ENCODE measurements at regions not wholly inside any gene's neighbourhood (a gene's known extent, or its start where the extent isn't known, plus 50 kb on each side); places are given as distances from the start of the nearest gene placed in this dataset.

DNA sequence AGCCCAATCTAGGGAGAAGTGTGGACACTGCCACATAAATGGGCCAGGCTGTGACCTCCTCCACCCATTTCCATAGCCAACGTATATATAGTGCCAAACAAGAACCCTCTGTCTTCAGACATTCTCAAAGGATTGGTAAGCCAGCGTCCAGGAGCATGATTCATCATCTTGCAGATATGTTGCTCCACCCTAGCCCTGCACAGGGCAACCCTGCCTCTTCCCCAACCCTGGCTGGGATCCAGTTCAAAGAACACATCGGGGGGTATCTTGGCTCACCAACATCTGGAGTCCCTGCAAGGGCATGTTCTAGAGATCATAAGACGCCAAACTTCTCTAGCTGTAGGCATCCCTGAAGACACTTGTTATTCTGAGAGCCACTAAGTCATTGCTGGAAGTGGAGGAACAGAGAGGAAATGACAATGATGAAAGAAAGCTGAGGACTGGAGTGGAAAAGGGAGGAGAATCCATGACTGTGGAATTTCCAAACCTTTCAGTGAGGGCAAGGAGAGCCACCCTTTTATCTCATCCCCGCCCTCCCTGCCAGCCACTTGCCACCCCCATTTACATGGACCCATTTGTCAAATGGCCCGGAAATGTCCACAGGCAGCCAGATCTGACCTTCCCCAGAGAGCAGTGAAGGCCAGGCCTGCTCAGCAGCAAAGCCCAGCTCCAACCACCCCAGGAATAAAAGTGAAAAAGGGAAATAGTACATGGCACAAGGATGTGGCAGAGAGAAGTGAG lies 144.1 kb upstream of the CTTNBP2NL start:
- Histone ChIP-seq H3K56ac (ENCODE audit: insufficient read length, low read depth, low read length) (no peak overlapping the region), H3K79me1 (ENCODE audit: insufficient read depth, low read depth, low read length, poor library complexity, severe bottlenecking) (no peaks in the 10 kb centered on the region), H4K20me1 (ENCODE audit: control insufficient read depth, insufficient read depth, insufficient read length) (no peaks in the 10 kb centered on the region), H3K27ac (ENCODE audit: insufficient read length, low read depth, low read length) (no peak overlapping the region), H3K23me2 (ENCODE audit: insufficient read length, low read depth, low read length, poor library complexity, severe bottlenecking) (no peaks in the 10 kb centered on the region), H3K14ac (ENCODE audit: insufficient read depth, low read length) (no peak overlapping the region), H3K18ac (ENCODE audit: insufficient read length, low read depth, low read length) (no peak overlapping the region), H4K5ac (ENCODE audit: insufficient read length, low read depth, low read length) (no peak overlapping the region), H3K23ac (ENCODE audit: insufficient read length, low read depth, low read length) (no peak overlapping the region), H3T11ph (ENCODE audit: low read length) (no peak overlapping the region), H2BK12ac (ENCODE audit: insufficient read length, low read depth, low read length) (no peak overlapping the region), H3K79me2 (ENCODE audit: insufficient read depth, low read length) (no peaks in the 10 kb centered on the region), H2BK20ac (ENCODE audit: low read depth, low read length, poor library complexity, severe bottlenecking) (no peak overlapping the region), H2BK120ac (ENCODE audit: low read depth, low read length, poor library complexity, severe bottlenecking) (no peak overlapping the region), H3K4me2 (ENCODE audit: insufficient read depth, insufficient read length, low read length) (no peak overlapping the region), H3K27me3 (ENCODE audit: insufficient read depth, low read length) (no peaks in the 10 kb centered on the region), H2AK5ac (ENCODE audit: insufficient read length, low read length) (no peak overlapping the region), H2BK15ac (ENCODE audit: low read depth, low read length) (no peak overlapping the region), H3K4me1 (ENCODE audit: insufficient read depth, low read length) (no peaks in the 10 kb centered on the region), H2BK5ac (ENCODE audit: insufficient read length, low read length) (no peak overlapping the region), H4K8ac (replicated peaks; ENCODE audit: insufficient read length, low read depth, low read length) (no peak overlapping the region), H3K9me3 (ENCODE audit: control insufficient read depth, low read depth, low read length) (no peaks in the 10 kb centered on the region), H4K91ac (ENCODE audit: insufficient read length, low read depth, low read length) (no peak overlapping the region), H3K4ac (ENCODE audit: low read depth, low read length) (no peak overlapping the region), H2AFZ (ENCODE audit: low read length) (no peak overlapping the region), H3K9ac (ENCODE audit: extremely low read depth, insufficient read length, low read length) (no peak overlapping the region)
- H3K9me3 Mint-ChIP-seq: no peaks in the 10 kb centered on the region
- DNase-seq: no peak
- H3K27ac Mint-ChIP-seq: no peak overlapping the region; a peak in 2 of 7 replicates
- H3K36me3 Mint-ChIP-seq (ENCODE audit: insufficient read depth in 1 of 3, low read depth in 3 of 3): no peaks in the 10 kb centered on the region
- H3K27me3 Mint-ChIP-seq (ENCODE audit: low read depth): peaks cover 10% of the 10 kb centered on the region
- WGBS (ENCODE audit: extremely low coverage, insufficient read length, low lambda C conversion rate): no CpG with 5 or more reads among the region's 6 CpGs
- no peak for TF ChIP-seq CTCF (conservative IDR thresholded peaks at IDR 0.05)
- no peak overlapping the region for H3K4me3 Mint-ChIP-seq
- peaks cover 7% of the 10 kb centered on the region in 2 experiments for H3K4me1 Mint-ChIP-seq

Measured in H9 (cell line).